ENCODE measurements at regions not wholly inside any gene's neighbourhood (a gene's known extent, or its start where the extent isn't known, plus 50 kb on each side); places are given as distances from the start of the nearest gene placed in this dataset.

DNA sequence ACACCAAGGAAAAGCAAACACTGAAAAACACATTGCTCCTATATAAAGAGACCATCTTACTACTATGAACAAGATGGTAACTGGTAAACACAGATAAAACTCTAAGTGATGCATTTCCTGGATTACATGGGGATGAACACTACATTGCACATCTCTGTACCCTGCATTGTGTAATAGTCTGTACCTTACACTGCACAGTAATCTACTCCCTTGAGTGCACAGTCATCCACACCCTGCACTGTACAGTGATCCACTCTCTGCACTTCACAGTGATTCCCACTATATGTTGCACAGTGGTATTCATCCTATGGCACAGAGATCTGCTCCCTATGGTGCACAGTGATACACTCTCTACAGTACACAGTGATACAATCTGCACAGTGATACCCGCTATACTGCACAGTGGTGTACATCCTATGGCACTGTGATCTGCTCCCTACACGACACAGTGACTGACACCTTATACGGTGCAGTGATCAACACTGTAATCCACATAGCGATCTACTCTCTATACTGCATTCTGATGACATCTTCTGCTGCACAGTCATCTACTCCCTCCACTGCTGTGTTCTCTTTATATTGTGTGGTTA, 462.2 kb upstream of the RGPD4 start:
- DNase-seq, result no peak

DNA sequence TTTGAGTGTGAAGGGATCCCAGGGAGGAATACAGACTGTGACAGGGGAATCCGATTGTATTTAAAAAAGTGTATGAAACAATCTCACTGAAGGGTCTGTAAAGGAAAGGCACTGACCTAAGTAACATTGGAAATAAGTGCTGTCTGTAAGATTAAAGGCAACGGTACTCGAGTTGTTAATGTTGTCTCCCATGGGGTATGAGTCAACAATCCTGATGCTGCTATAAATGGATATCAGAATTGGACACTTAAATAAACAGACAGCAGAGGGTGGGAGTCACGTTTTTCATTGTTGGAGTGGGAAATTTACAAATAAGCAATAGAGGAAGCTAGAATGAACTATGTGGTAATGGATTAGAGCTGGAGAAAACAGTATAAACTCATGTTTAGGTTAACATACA, 452.4 kb upstream of the RGPD4 start:
- no peak for DNase-seq

DNA sequence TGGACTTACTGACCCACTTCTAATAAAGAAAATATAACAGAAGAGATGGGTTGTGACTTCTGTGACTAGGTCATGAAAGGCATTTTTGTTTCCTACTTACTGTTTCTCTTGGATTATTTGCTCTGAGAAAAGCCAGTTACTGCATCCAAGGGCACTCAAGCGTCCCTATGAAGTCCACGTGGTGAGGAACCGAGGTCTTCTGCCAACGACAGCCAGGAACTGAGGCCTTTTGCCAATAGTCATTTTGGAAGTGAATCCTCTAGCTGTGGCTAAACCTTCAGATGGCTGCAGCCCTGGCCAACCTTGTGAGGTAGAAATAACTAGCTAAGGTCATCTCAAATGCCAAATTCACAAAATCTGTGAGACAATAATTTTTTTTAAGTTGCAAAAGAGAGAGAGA, 449.8 kb upstream of the RGPD4 start:
- peak in 1 of 51 donors; percentile 2 for DNase-seq

DNA sequence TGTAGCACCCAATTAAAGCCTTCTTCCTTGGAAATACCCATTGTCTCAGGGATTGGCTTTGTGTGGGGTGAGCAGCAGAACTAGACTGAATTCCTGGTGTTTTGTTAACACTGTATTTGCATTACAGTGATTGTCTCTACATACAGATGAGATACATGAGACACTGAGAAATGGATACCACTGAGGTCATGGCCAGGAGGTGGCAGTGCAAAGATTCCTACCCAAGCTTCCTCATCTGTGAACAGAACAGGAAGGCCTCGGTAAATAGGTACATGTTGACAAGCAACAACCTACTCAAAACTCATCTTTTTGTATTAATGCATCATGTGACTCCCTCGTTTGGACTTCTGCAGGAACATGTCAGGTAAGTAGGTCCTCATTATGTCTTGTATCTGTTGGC, 445.8 kb upstream of the RGPD4 start:
- no peak for DNase-seq

DNA sequence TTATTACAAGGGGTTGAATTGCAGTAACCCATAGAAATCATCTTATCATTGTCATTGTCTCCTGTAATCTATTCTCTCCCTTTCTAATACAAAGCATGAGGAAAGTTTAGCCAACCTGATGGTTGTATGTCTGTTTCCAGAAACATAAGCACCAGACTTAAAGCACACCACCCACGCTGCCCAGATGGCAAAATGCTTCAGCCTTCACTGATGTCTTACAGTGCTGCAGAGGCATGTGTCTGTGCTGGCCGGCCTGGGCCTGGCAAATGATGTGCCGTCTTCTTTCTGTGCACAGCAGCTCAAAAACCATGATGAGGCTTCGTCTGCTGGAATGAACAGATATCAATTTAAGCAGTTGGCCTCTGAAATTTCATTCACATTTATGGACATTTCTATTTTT, 443.0 kb upstream of the RGPD4 start:
- DNase-seq, result peak in 1 of 51 donors; percentile 21

DNA sequence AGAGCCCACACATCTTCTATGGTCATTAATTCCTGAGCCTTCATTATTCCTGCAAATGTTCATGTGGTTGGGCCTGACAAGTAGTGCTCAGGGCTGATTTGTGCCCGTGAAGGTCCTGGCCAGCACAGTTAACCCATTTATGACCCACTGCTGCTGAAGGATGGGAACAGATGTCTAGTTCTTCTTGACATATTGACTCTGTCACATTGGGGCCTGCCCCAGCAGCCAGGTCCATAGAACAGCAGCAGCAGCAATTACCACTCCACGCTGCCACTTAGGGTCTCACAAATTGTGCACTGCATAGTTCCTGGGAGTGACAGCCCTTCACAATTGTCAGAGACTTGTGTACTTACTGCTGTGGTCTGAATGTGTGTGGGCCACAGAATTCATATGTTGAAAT, 442.3 kb upstream of the RGPD4 start:
- DNase-seq, result no peak

DNA sequence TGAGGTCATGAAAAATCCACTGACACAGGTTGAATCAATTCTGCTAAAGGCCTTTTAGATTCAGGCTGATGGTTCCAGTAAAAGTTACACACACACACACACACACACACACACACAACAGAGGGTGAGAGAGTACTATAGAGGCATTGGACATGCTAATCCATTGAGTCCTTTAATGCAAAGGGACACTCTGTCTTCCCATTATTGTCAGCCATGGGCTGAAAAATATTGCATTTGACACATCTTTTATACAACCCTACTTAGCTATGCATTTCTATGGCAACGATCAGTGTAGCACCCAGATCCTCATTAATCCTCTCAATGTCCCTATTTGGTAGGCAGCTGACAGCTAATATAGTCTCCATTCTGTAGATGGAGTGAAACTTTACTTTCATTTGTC, 440.8 kb upstream of the RGPD4 start:
- DNase-seq, result no peak

DNA sequence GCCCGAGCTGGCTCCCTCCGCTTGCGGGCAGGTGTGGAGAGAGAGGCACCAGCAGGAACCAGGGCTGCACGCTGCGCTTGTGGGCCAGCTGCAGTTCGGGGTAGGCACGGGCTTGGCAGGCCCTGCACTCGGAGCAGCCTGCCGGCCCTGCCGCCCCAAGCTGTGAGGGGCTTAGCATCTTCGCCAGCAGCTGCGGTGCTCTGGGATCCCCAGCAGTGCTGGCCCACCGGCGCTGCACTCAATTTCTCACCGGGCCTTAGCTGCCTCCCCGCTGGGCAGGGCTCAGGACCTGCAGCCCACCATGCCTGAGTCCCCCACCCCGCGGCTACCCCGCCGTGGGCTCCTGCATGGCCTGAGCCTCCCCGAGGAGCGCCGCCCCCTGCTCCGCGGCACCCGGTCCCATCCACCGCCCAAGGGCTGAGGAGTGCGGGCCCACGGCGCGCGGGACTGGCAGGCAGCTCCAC, 434.4 kb upstream of the RGPD4 start:
- DNase-seq, result no peak

DNA sequence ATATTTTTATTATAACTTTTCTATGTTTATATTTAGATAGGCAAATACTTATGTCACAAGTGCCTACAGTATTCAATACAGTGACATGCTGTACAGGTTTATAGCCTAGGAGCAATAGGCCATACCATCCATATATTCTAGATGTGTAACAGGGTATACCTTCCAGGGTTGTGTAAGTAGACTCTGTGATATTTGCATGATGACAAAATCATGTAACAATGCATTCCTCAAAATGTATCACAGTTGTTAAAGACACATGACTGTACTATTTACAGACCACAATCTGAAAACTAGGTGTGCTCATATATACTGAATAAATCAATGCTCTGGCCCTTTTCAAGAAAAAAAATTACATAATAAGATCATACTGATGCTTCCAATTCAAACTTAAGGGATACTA, 433.2 kb upstream of the RGPD4 start:
- DNase-seq, result no peak

DNA sequence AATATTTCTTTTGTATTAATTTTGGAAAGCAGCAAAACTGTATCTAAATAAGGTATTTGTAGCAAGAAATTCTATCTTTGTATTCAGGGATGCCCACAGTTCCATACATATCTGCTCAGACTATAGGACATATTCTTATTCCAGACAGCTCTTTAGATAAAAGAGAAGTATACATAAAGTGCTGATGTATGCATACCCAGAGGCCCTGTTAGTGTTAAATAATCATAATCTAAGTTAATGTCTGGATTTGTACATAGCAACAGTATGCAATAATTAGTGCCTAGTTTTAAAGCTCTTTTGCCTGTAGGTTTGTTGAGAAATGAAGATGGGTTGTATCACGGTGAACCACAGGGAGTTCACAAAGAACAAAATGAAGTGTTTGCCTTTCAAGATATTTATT, 428.0 kb upstream of the RGPD4 start:
- no peak for DNase-seq

DNA sequence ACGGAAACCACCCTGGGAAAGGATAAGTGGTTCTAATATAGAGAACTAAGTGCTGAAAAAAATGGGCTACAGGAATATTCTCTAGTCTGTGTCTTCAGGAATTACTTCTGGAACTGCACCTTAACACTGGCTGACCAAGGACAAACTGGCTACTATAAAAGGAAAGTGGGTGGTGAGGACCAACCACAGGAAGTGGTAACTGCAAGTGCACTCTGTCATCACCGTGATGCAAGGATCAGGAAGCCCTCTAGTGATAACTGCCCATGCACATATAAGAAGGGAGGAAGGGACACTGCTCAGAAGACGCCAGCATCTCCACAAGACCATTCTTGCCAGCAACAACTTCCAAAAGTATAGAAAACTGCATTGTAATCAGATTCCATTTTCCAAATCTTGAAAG, 424.4 kb upstream of the RGPD4 start:
- DNase-seq, result no peak

DNA sequence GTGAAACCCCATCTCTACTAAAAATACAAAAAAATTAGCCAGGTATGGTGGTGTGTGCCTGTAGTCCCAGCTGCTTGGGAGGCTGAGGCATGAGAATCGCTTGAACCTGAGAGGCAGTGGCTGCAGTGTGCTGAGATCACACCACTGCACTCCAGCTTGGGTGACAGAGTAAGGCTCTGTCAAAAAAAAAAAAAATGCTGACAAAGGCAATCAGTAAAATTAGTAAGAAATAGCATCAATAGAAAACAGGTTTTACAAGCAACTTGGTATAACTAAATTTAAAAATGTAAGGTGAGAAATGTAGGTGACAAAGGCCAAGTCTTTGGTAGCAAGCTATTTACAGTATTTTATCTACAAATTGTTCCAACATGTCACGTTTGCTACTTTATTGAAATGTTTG, 421.4 kb upstream of the RGPD4 start:
- no peak for DNase-seq

DNA sequence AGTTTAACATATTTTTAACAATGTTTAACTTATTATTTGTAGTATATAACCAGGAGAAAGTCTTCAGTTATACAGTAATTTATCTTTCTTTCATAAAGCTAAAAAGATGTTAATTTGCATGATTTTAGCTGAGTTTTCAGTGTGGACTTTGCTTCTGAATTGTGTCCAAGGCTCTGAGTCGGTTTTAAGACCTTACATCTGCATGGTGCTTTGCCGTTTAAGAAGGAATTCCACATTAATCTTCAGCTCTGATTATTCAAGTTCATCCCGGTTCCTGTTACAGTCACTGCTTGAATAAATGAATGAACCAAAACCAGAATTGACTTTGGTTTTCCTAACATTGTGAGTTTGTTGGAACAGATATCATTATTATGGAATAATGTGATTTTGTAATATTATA, 419.7 kb upstream of the RGPD4 start:
- DNase-seq, result no peak

DNA sequence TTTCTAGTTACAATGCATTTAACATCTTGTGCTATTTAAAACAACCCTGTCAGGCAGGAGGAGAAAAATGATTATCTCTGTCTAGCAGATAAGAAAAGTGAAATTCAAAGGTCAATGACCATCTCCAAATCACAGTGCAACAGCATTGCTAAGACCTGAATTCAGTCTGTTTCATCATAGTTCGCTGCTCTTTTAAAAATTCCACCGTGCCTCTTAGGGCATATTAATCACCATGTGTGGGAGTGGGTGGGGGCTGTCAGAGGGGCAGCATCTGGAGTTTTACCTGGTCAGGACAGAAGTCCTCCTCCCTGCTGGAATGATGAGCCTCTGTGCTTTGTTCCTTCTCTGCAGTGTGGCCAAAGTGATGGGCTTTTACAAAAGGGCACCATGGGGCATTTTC, 418.7 kb upstream of the RGPD4 start:
- no peak for DNase-seq

DNA sequence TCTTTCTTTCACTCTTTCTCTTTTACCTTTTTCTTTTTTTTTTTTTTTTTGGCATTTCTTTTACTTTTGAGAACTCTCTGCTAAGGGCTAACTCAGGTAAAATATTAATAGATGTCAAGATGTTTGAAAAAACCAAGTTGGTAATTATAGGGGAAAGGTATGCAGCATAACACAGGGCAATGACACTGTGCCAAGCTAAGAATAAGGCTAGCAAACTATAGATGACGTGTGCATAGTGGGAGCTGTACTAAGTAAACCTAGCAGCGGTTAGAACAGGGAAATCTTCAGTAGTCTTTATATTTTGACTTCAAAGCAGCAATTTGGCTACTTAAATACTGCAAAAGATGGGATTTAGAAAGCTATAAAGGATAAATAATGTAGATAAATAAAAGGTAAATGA, 415.4 kb upstream of the RGPD4 start:
- no peak for DNase-seq

DNA sequence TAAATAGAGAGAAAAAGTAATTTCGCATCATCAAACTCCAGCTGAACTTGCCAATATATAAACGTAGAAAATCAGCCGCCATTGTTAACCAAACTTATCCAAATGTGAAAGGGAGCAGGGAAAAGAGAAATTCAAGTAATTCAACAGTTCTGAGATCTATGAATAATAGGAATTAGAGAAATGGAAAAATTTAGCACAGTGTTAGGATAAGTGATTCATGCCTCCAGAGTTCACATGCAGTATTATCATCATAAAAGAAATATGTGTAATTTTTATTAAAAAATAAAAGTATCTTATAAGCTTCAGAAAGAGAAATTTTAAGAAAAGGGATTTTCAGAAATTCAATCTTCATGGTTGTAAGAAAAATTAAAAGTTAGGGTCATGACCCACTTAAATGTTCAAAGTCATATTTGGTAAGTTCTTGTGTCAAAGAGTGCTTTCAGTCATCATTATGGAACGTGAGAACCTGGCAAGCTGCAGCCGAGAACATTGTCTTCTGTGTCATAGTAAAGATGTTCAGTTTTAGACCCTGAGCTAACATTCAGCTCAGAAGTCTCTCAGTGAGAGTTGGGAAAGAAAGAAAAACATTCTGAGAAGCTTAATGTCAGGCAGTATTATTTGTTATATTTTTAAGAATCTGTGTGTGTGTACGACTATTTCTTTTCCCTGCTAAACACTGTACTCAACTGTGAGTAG, 414.3 kb upstream of the RGPD4 start:
- DNase-seq, result no peak

DNA sequence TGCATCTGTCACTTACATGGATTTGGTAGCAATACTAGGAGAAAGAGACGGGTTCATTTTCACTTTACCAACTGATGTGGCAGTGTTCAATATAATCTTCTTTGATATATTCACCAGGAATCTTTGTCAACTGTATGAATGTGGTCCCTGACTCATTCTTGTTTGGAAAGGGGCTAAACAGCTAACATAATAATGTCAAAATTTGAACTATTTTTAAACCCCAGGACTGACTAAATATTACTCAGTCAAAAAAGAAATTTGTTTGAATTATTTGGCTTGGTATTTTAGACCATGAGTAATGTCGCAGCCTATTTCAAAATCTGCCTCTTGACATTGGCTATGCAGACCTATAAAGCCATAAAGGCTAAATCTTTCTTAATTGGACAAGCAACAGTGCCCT, 413.7 kb upstream of the RGPD4 start:
- no peak for DNase-seq

DNA sequence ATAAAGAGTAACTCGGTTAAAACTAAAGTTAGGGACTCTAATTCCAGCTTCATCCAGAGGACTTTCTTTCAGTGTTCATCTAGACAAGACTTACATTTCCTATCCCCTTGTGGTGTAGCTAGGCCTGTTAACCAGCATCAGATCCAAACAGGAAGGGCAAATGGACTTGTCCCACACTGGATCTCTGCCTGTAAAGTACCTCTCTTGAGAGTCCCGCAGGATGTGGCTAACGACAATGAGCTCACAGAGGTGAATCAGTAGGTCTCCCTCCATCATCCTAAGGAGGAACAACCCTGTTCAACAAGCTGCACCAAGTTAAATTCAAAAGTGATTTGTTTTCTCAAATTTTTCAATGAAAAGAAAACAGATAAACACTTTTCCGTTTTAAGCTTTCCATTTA, 412.3 kb upstream of the RGPD4 start:
- no peak for DNase-seq

DNA sequence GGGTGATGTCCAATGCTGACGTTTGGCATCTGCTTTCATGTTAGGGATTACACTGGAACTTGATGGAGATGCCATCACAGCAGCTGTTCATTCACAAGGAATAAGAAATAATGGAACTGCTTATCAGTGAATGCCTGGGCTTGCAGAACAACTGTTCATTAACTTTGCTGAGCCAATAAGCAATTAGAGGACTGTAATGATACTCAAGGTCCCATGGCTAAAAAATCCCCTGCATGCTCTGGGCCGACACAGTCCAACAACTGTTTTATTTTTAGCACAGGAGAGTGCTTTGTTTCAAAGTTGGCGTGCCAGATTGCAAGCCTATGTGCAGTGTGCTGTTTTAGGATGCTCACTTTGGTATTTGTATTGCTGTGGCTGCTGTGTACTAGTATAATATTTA, 408.0 kb upstream of the RGPD4 start:
- DNase-seq, result peak in 1 of 51 donors; percentile 8

DNA sequence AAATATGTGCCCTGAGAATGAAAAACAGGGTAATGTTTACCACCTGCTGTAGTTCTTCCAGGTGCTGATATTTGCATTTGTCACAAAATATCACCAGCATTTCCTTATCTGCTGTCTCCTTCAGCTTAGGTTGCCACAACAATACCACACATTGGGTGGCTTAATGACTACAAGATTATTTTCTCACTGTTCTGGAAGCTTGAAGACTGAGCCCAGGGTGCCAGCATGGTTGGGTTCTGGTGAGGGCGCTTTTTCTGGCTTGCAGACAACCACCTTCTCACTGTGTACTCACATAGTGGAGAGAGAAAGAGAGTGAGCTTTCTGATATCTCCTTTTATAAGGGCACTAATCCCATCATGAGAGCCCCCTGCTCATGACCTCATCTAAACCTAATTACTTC, 407.5 kb upstream of the RGPD4 start:
- DNase-seq, result no peak

DNA sequence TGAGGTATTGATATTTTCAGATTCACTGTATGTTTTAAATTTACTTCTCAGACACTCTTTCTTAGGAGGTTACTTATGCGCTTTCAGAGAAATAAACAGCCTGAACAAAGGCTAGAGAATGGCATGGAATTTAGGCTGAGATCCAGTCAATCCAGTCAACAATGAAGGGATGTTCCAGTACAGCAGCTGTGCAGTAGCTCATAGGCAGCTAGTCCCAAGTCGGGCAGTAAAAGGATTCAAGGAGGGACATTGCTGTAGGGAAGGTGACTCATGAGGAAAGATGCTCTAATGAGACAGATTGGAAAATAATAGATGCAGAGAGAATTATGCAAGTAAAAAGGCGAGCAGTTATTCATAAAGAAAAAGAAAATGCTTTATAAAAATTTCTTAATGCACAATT, 397.9 kb upstream of the RGPD4 start:
- no peak for DNase-seq

DNA sequence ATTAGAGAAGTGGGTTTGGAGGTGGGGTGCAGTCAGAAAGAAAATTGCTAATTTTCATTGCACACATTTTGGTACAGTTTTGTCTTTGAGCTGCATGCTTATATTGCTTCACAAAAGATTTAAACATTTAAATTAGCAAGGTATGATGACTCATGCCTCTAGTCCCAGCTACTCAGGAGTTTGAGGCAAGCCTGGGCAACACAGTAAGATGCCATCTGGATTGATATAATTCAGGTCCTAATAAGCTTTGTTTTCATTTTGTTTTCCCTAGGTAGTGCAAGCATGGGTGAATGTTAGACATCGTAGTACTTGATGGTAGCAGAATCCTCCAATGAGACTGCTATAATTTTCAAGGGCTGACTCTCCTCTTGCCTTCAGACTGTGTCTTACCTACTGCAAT, 396.7 kb upstream of the RGPD4 start:
- no peak for DNase-seq

DNA sequence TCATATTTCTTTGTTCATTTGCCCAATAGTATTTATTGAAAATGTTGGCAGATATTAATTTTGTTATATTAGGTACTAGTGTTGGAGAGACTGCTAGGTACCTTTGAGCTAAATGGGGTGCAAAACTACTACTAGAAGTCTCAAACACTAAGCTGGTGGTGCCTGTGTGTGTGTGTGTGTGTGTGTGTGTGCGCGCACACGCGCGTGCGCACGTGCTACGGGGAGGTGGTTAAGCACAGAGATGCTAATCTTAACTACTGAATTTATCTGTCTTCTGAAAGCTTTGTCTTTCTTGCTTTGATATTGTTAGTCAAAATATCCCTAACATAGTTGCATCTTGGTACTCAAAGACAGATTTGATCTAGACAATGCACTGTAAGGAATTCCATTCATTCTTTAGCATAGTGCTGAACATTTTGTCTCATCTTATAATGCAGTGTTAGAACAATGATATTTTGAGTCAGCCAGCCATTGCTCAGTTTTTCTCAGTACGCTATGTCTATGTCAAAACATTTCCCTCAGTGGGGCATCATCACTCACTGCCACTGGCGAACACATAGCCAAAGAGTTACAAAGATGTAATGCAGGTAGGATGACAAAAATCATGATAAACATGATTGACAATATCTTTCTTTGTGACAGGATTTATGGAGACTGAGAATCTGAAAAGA, 396.0 kb upstream of the RGPD4 start:
- peak in 1 of 51 donors; percentile 23 for DNase-seq
